Activated CD4-positive, alpha-beta T cell treated with anti-CD3 and anti-CD28 coated beads, Interleukin-2, amount 10 ng/mL, durations not matched to agents 7 days and 5 days (primary cell): ENCODE measurements at regions not wholly inside any gene's neighbourhood (a gene's known extent, or its start where the extent isn't known, plus 50 kb on each side); places are given as distances from the start of the nearest gene placed in this dataset.
"Not testable (repeated sequence)": the region's sequence is repeated elsewhere in the genome, so short reads cannot be mapped to it uniquely, and the experiment has no call there.

Experiments used
- CTCF ChIA-PET: fragments of 350-600 bp; sonication (Branson Sonifier 250); formaldehyde crosslinking; loops from one replicate; lab custom pipeline; 2021; ENCODE audit warnings: antibody characterized with exemption; lab: Charles Lee
- POLR2A ChIA-PET: fragments of 350-600 bp; sonication (Branson Sonifier 250); formaldehyde crosslinking; loops from one replicate; lab custom pipeline; 2021; ENCODE audit warnings: antibody characterized with exemption; lab: Charles Lee
- DNase-seq: peaks from one replicate; pipeline ENCODE4 v3.0.0-alpha.2; 2020
- H3K27ac Mint-ChIP-seq: one replicate; pipeline ENCODE4 v1.8.0; 2021; ENCODE audit warnings: mild to moderate bottlenecking, moderate library complexity, mixed read lengths
- H3K27me3 Mint-ChIP-seq: one replicate; pipeline ENCODE4 v1.8.0; 2021; ENCODE audit warnings: mixed read lengths
- H3K36me3 Mint-ChIP-seq: one replicate; pipeline ENCODE4 v1.8.0; 2021; ENCODE audit warnings: low read depth, mixed read lengths
- H3K4me1 Mint-ChIP-seq: one replicate; pipeline ENCODE4 v1.8.0; 2021; ENCODE audit warnings: mixed read lengths
- H3K4me3 Mint-ChIP-seq: one replicate; pipeline ENCODE4 v1.8.0; 2021; ENCODE audit warnings: mild to moderate bottlenecking, moderate library complexity, mixed read lengths
- H3K9me3 Mint-ChIP-seq: one replicate; pipeline ENCODE4 v1.8.0; 2021; ENCODE audit warnings: mixed read lengths

- no peaks in the 10 kb centered on the region for H3K36me3 Mint-ChIP-seq
- ChIA-PET CTCF (interaction anchor here (0.6 kb wide), 1 partner anchor 666 kb away, joined by 3 read pairs; no protein-coding TSS in a partner anchor), POLR2A (no interaction called here)
- no peak for DNase-seq
- H3K27me3 Mint-ChIP-seq, result no peaks in the 10 kb centered on the region
- H3K4me1 Mint-ChIP-seq, result no peaks in the 10 kb centered on the region
- H3K9me3 Mint-ChIP-seq, result peaks cover 4% of the 10 kb centered on the region
- no peak overlapping the region for H3K4me3 Mint-ChIP-seq
- no peak overlapping the region for H3K27ac Mint-ChIP-seq
Observed at GRCh38 chr7:34569975-34570699, 87.9 kb upstream of the NPSR1 start.

GRCh38 chr7:34575006-34575405 is 83.0 kb upstream of the NPSR1 start:
- H3K27ac Mint-ChIP-seq, result no peak overlapping the region
- ChIA-PET POLR2A (no interaction called here), CTCF (no interaction called here)
- no peaks in the 10 kb centered on the region for H3K4me1 Mint-ChIP-seq
- no peak overlapping the region for H3K4me3 Mint-ChIP-seq
- H3K36me3 Mint-ChIP-seq, result no peaks in the 10 kb centered on the region
- no peaks in the 10 kb centered on the region for H3K27me3 Mint-ChIP-seq
- peaks cover 6% of the 10 kb centered on the region for H3K9me3 Mint-ChIP-seq
- no peak for DNase-seq

GRCh38 chr7:34577934-34578333 is 80.1 kb upstream of the NPSR1 start:
- H3K9me3 Mint-ChIP-seq, H3K27me3 Mint-ChIP-seq, H3K4me1 Mint-ChIP-seq, CTCF ChIA-PET, POLR2A ChIA-PET, H3K36me3 Mint-ChIP-seq, DNase-seq, H3K27ac Mint-ChIP-seq, H3K4me3 Mint-ChIP-seq: not testable (repeated sequence)

- H3K4me3 Mint-ChIP-seq, CTCF ChIA-PET, H3K36me3 Mint-ChIP-seq, H3K9me3 Mint-ChIP-seq, H3K27me3 Mint-ChIP-seq, DNase-seq, H3K27ac Mint-ChIP-seq, POLR2A ChIA-PET, H3K4me1 Mint-ChIP-seq: not testable (repeated sequence)
Observed at GRCh38 chr7:34581698-34582097, 76.3 kb upstream of the NPSR1 start.

- Mint-ChIP-seq H3K36me3 (no peaks in the 10 kb centered on the region), H3K27ac (no peak overlapping the region), H3K9me3 (peaks cover 5% of the 10 kb centered on the region), H3K27me3 (no peaks in the 10 kb centered on the region), H3K4me3 (no peak overlapping the region), H3K4me1 (no peaks in the 10 kb centered on the region)
- DNase-seq, result no peak
- CTCF ChIA-PET, result no interaction called here
- POLR2A ChIA-PET, result no interaction called here
Observed at GRCh38 chr7:34584526-34584925, 73.5 kb upstream of the NPSR1 start.

GRCh38 chr7:34596887-34597286 is 61.1 kb upstream of the NPSR1 start:
- DNase-seq, result no peak
- no peaks in the 10 kb centered on the region for H3K36me3 Mint-ChIP-seq
- no peak overlapping the region for H3K4me3 Mint-ChIP-seq
- no peak overlapping the region for H3K27ac Mint-ChIP-seq
- ChIA-PET CTCF (no interaction called here), POLR2A (no interaction called here)
- H3K9me3 Mint-ChIP-seq, result no peaks in the 10 kb centered on the region
- no peaks in the 10 kb centered on the region for H3K4me1 Mint-ChIP-seq
- no peaks in the 10 kb centered on the region for H3K27me3 Mint-ChIP-seq

GRCh38 chr7:34603711-34604444 is 54.1 kb upstream of the NPSR1 start:
- ChIA-PET POLR2A (no interaction called here), CTCF (no interaction called here)
- no peaks in the 10 kb centered on the region for H3K9me3 Mint-ChIP-seq
- H3K27ac Mint-ChIP-seq, result no peak overlapping the region
- no peak for DNase-seq
- H3K36me3 Mint-ChIP-seq, result no peaks in the 10 kb centered on the region
- no peaks in the 10 kb centered on the region for H3K4me1 Mint-ChIP-seq
- no peaks in the 10 kb centered on the region for H3K27me3 Mint-ChIP-seq
- H3K4me3 Mint-ChIP-seq, result no peak overlapping the region
